22Rv1 (cell line): ENCODE measurements at regions not wholly inside any gene's neighbourhood (a gene's known extent, or its start where the extent isn't known, plus 50 kb on each side); places are given as distances from the start of the nearest gene placed in this dataset.

Experiments used
- CTCF ChIP-seq: fragments of 450-650 bp; IDR thresholded peaks from 2 replicates; pipeline ENCODE4 v1.5.1; 2017; ENCODE audit warnings: mild to moderate bottlenecking
- ZFX ChIP-seq: fragments of 450-650 bp; IDR thresholded peaks from 2 replicates; pipeline ENCODE4 v1.6.1; 2017; ENCODE audit warnings: antibody characterized with exemption, borderline replicate concordance

GRCh38 chr3:21117370-21117769 lies 633.6 kb downstream of the ZNF385D start:
- TF ChIP-seq CTCF = no peak
- no peak for TF ChIP-seq ZFX
